Stomach (tissue), 4 donors: ENCODE measurements at regions not wholly inside any gene's neighbourhood (a gene's known extent, or its start where the extent isn't known, plus 50 kb on each side); places are given as distances from the start of the nearest gene placed in this dataset.

ENCODE experiments used
- EP300 ChIP-seq: sonication (generic); formaldehyde crosslinking; IDR thresholded peaks from one replicate; pipeline ENCODE4 v1.6.1; 2017; ENCODE audit warnings: antibody characterized with exemption
- POLR2A ChIP-seq, 4 donors: fragments of 450-650 bp; IDR thresholded peaks; one replicate each; pipeline ENCODE4 v1.6.1; 2016; ENCODE audit warnings: antibody characterized with exemption in 4 of 4, control low read depth in 2 of 4, mild to moderate bottlenecking in 1 of 4, moderate library complexity in 1 of 4
- TF ChIP-seq, protein P1 (sequence below), 7 experiments: fragments of 450-650 bp in 4 of 7; fragments of 200-600 bp in 3 of 7; sonication (generic) in 3 of 7; IDR thresholded peaks; one replicate each; pipeline ENCODE4 v1.5.1; 2016 to 2019; ENCODE audit warnings: antibody characterized with exemption in 7 of 7, control low read depth in 2 of 7, mild to moderate bottlenecking in 1 of 7

DNA sequence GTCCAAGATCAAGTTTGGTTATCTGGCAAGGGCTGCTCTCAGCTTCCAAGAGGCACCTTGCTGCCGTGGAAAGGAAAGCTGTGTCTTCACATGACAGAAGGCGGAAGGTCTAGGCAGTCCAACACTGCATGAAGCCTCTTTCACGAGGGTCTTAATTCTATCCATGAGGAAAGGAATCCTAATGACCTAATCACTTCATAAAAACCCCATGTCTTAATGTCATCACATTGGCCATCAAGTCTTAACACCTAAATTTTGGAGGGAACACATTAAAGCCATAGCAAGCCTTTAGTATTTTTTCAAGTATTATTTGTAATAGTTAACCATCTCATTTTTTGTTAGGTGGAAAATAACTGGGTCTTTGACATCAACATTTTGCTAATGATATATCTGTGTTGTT, 858.3 kb downstream of the FLRT2 start:
- TF ChIP-seq, protein P1, sequence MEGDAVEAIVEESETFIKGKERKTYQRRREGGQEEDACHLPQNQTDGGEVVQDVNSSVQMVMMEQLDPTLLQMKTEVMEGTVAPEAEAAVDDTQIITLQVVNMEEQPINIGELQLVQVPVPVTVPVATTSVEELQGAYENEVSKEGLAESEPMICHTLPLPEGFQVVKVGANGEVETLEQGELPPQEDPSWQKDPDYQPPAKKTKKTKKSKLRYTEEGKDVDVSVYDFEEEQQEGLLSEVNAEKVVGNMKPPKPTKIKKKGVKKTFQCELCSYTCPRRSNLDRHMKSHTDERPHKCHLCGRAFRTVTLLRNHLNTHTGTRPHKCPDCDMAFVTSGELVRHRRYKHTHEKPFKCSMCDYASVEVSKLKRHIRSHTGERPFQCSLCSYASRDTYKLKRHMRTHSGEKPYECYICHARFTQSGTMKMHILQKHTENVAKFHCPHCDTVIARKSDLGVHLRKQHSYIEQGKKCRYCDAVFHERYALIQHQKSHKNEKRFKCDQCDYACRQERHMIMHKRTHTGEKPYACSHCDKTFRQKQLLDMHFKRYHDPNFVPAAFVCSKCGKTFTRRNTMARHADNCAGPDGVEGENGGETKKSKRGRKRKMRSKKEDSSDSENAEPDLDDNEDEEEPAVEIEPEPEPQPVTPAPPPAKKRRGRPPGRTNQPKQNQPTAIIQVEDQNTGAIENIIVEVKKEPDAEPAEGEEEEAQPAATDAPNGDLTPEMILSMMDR (IDR thresholded peaks at IDR 0.05) = no peak
- TF ChIP-seq POLR2A (IDR thresholded peaks at IDR 0.05) = no peak
- TF ChIP-seq EP300 = no peak
